ENCODE measurements at regions not wholly inside any gene's neighbourhood (a gene's known extent, or its start where the extent isn't known, plus 50 kb on each side); places are given as distances from the start of the nearest gene placed in this dataset.

DNA sequence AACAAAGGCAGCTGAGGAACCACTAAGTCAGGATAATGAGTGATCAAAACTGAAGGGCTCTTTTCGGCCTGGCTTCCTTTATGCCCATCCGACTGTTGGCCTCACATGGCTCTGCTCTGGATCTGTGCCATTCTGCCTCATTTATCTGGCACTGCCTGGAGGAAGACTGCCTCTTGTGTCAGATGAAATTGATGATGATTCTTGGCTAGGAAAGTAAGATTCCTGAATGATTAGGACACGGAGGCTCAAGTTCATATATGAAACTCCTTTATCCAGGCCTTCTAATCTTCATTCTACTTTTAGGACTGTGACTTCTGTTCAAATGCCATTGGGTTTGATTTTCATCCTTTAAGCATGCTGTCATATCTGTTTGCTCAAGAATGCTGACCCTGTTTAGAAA, 475.4 kb upstream of the RPS6KA3 start:
- H3K9me3 ChIP-seq (ENCODE audit: insufficient read depth, low read depth, low read length): no peaks in the 10 kb centered on the region
- no peaks in the 10 kb centered on the region for H3K79me2 ChIP-seq (ENCODE audit: insufficient read depth, low read length)
- no peaks in the 10 kb centered on the region for H4K20me1 ChIP-seq (ENCODE audit: insufficient read depth, low read length, poor library complexity, severe bottlenecking)
- H3K4me1 ChIP-seq (ENCODE audit: insufficient read depth, low read length, poor library complexity, severe bottlenecking): no peaks in the 10 kb centered on the region
- H3K36me3 ChIP-seq (ENCODE audit: insufficient read depth, low read length): no peaks in the 10 kb centered on the region
- no peak overlapping the region for H3K9ac ChIP-seq (ENCODE audit: low read depth, low read length, poor library complexity, severe bottlenecking)
- H3F3A ChIP-seq (ENCODE audit: low read depth): no peaks in the 10 kb centered on the region
- no peaks in the 10 kb centered on the region for H3K9me2 ChIP-seq (replicated peaks; ENCODE audit: low read depth, low read length)
- H3K4me3 ChIP-seq (ENCODE audit: low read length, poor library complexity, severe bottlenecking): no peak overlapping the region
- H2AFZ ChIP-seq (ENCODE audit: low read length): no peak overlapping the region
- TF ChIP-seq, protein P1, sequence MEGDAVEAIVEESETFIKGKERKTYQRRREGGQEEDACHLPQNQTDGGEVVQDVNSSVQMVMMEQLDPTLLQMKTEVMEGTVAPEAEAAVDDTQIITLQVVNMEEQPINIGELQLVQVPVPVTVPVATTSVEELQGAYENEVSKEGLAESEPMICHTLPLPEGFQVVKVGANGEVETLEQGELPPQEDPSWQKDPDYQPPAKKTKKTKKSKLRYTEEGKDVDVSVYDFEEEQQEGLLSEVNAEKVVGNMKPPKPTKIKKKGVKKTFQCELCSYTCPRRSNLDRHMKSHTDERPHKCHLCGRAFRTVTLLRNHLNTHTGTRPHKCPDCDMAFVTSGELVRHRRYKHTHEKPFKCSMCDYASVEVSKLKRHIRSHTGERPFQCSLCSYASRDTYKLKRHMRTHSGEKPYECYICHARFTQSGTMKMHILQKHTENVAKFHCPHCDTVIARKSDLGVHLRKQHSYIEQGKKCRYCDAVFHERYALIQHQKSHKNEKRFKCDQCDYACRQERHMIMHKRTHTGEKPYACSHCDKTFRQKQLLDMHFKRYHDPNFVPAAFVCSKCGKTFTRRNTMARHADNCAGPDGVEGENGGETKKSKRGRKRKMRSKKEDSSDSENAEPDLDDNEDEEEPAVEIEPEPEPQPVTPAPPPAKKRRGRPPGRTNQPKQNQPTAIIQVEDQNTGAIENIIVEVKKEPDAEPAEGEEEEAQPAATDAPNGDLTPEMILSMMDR (conservative IDR thresholded peaks at IDR 0.05; ENCODE audit: low read length): no peak
- no peak for TF ChIP-seq EZH2phosphoT487 (IDR thresholded peaks at IDR 0.05; ENCODE audit: borderline replicate concordance)
- H3K4me2 ChIP-seq (ENCODE audit: low read depth, low read length, poor library complexity, severe bottlenecking): no peak overlapping the region
- no peaks in the 10 kb centered on the region for H3K27me3 ChIP-seq (ENCODE audit: insufficient read depth, low read length, poor library complexity, severe bottlenecking)

DNA sequence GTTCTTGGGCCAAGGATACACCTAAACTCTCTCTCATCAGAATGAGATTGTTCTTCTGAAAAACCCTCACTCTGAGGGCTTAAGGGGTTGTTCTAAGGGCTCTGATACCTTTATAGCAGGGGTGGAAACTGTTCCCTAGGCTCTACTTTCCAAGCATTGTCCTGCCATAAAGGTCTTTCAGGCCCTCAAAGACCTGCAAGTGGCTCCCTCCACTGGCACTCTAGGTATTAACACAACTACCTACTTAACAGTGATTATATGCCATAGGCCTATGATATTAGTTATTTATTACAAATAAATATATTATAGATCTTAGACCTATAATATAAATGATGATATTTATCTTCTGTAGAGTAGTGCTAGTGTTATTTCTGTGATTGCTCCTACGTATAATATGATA, 473.7 kb upstream of the RPS6KA3 start:
- H3K27me3 ChIP-seq (ENCODE audit: insufficient read depth, low read length, poor library complexity, severe bottlenecking): no peaks in the 10 kb centered on the region
- no peaks in the 10 kb centered on the region for H3K9me3 ChIP-seq (ENCODE audit: insufficient read depth, low read depth, low read length)
- no peaks in the 10 kb centered on the region for H3K9me2 ChIP-seq (replicated peaks; ENCODE audit: low read depth, low read length)
- no peak overlapping the region for H3K4me3 ChIP-seq (ENCODE audit: low read length, poor library complexity, severe bottlenecking)
- no peak overlapping the region for H2AFZ ChIP-seq (ENCODE audit: low read length)
- H3K4me1 ChIP-seq (ENCODE audit: insufficient read depth, low read length, poor library complexity, severe bottlenecking): no peaks in the 10 kb centered on the region
- H3K9ac ChIP-seq (ENCODE audit: low read depth, low read length, poor library complexity, severe bottlenecking): no peak overlapping the region
- no peaks in the 10 kb centered on the region for H3K36me3 ChIP-seq (ENCODE audit: insufficient read depth, low read length)
- TF ChIP-seq, protein P1 (conservative IDR thresholded peaks at IDR 0.05; ENCODE audit: low read length): no peak
- no peak for TF ChIP-seq EZH2phosphoT487 (IDR thresholded peaks at IDR 0.05; ENCODE audit: borderline replicate concordance)
- no peak overlapping the region for H3K4me2 ChIP-seq (ENCODE audit: low read depth, low read length, poor library complexity, severe bottlenecking)
- H4K20me1 ChIP-seq (ENCODE audit: insufficient read depth, low read length, poor library complexity, severe bottlenecking): no peaks in the 10 kb centered on the region
- no peaks in the 10 kb centered on the region for H3K79me2 ChIP-seq (ENCODE audit: insufficient read depth, low read length)
- no peaks in the 10 kb centered on the region for H3F3A ChIP-seq (ENCODE audit: low read depth)

DNA sequence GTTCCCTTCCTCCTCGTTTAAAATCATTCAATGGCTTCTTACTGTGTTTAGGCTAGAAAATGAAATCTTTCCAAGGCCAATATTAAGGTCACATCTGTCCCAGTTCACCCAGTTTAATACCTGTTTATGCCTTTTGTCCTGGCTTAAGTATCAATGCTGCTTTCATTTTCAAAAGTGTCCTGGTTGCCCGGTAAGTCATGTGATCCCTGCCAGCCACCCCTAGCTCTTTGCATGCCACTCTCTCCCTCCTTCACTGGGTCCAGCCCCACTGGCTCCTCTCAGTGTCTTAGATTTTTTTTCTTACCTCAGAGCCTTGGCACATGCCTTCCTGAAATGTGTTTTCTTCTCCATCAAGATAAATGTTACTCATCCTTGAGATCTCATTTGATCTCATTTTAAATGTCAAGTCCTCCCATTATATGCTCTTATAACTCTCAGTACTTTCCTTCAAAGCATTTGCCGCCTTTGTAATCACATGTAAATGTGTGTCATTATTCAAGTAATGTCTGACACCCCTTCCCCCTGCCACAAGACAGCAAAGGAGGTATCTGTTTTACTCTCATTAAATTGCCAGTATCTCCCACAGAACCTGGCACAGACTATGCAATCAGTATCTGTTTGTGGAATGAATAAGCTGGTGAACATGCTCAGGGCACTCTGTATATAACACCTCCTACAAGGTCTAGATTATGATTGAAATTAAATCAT, 472.5 kb upstream of the RPS6KA3 start:
- no peaks in the 10 kb centered on the region for H3K9me3 ChIP-seq (ENCODE audit: insufficient read depth, low read depth, low read length)
- H3K9me2 ChIP-seq (replicated peaks; ENCODE audit: low read depth, low read length): no peaks in the 10 kb centered on the region
- no peak overlapping the region for H3K9ac ChIP-seq (ENCODE audit: low read depth, low read length, poor library complexity, severe bottlenecking)
- no peak overlapping the region for H2AFZ ChIP-seq (ENCODE audit: low read length)
- H4K20me1 ChIP-seq (ENCODE audit: insufficient read depth, low read length, poor library complexity, severe bottlenecking): no peaks in the 10 kb centered on the region
- H3K4me1 ChIP-seq (ENCODE audit: insufficient read depth, low read length, poor library complexity, severe bottlenecking): no peaks in the 10 kb centered on the region
- TF ChIP-seq, protein P1 (conservative IDR thresholded peaks at IDR 0.05; ENCODE audit: low read length): no peak
- no peak for TF ChIP-seq EZH2phosphoT487 (IDR thresholded peaks at IDR 0.05; ENCODE audit: borderline replicate concordance)
- no peaks in the 10 kb centered on the region for H3K36me3 ChIP-seq (ENCODE audit: insufficient read depth, low read length)
- no peaks in the 10 kb centered on the region for H3K27me3 ChIP-seq (ENCODE audit: insufficient read depth, low read length, poor library complexity, severe bottlenecking)
- H3K79me2 ChIP-seq (ENCODE audit: insufficient read depth, low read length): no peaks in the 10 kb centered on the region
- no peak overlapping the region for H3K4me3 ChIP-seq (ENCODE audit: low read length, poor library complexity, severe bottlenecking)
- H3F3A ChIP-seq (ENCODE audit: low read depth): no peaks in the 10 kb centered on the region
- H3K4me2 ChIP-seq (ENCODE audit: low read depth, low read length, poor library complexity, severe bottlenecking): no peak overlapping the region
